GM13977 (cell line): ENCODE measurements at regions not wholly inside any gene's neighbourhood (a gene's known extent, or its start where the extent isn't known, plus 50 kb on each side); places are given as distances from the start of the nearest gene placed in this dataset.

Source experiments
- DNase-seq: peaks from one replicate; pipeline ENCODE4 v3.0.0; 2012; ENCODE audit warnings: low spot score
- CTCF ChIP-seq: IDR thresholded peaks from 2 replicates; pipeline ENCODE4 v1.5.1; 2012; ENCODE audit warnings: mild to moderate bottlenecking, control low read depth; ENCODE audit not compliant: insufficient read depth; ENCODE audit errors: extremely low read depth, missing control alignments
- in situ Hi-C: fragments of 300-500 bp; cut with MboI; formaldehyde crosslinking; loops from one replicate; pipeline ENCODE4 v1.12.0; 2022; ENCODE audit warnings: low sequenced_read_pairs, low pct_unique_long_range_greater_than_20kb, mixed read lengths, inconsistent platforms; ENCODE audit not compliant: unreplicated experiment

GRCh38 chr5:171606414-171607024 lies 179.1 kb upstream of the SMIM23 start:
- in situ Hi-C loops = loop anchor here (25.0 kb wide), 1 partner anchor 431 kb away; no protein-coding TSS in a partner anchor
- no peak for DNase-seq

GRCh38 chr5:171607863-171608262 lies 177.8 kb upstream of the SMIM23 start:
- no peak for TF ChIP-seq CTCF
- DNase-seq = no peak
- in situ Hi-C loops = loop anchor here (25.0 kb wide), 1 partner anchor 429 kb away; no protein-coding TSS in a partner anchor

More at GRCh38 chr5:171606414-171607024, 179.1 kb upstream of the SMIM23 start:
- TF ChIP-seq CTCF = peak; percentile 40

- TF ChIP-seq CTCF = no peak
- in situ Hi-C loops = loop anchor here (25.0 kb wide), 1 partner anchor 427 kb away; no protein-coding TSS in a partner anchor
- no peak for DNase-seq
These were observed 175.7 kb upstream of the SMIM23 start for GRCh38 chr5:171609806-171610452.

GRCh38 chr5:171610686-171611085 lies 174.9 kb upstream of the SMIM23 start:
- no peak for DNase-seq
- TF ChIP-seq CTCF = no peak
- in situ Hi-C loops = loop anchor here (25.0 kb wide), 1 partner anchor 427 kb away; no protein-coding TSS in a partner anchor

GRCh38 chr5:171612749-171613148 lies 172.9 kb upstream of the SMIM23 start:
- DNase-seq = no peak
- TF ChIP-seq CTCF = no peak
- in situ Hi-C loops = loop anchor here (25.0 kb wide), 1 partner anchor 425 kb away; no protein-coding TSS in a partner anchor

GRCh38 chr5:171614511-171614910 lies 171.1 kb upstream of the SMIM23 start:
- in situ Hi-C loops = loop anchor here (25.0 kb wide), 1 partner anchor 423 kb away; no protein-coding TSS in a partner anchor
- no peak for TF ChIP-seq CTCF
- DNase-seq = no peak
